HG03108 (cell line): ENCODE measurements at regions not wholly inside any gene's neighbourhood (a gene's known extent, or its start where the extent isn't known, plus 50 kb on each side); places are given as distances from the start of the nearest gene placed in this dataset.
A peak's percentile ranks its signal among the peaks of the same experiment; 100 is the strongest.

ENCODE experiments used
- ATAC-seq: cut with Tn5 transposase; IDR thresholded peaks from one replicate; pipeline ENCODE4 v1.9.1; 2021; ENCODE audit warnings: moderate library complexity; ENCODE audit not compliant: unreplicated experiment

- peak; percentile 83 for ATAC-seq
Observed at GRCh38 chr16:31700530-31701388, 172.8 kb upstream of the ZNF267 start.

- no peak for ATAC-seq
Observed at GRCh38 chr16:31701734-31702133, 171.9 kb upstream of the ZNF267 start.

GRCh38 chr16:31702796-31703195, 170.8 kb upstream of the ZNF267 start:
- ATAC-seq, result no peak

GRCh38 chr16:31703526-31704128, 170.0 kb upstream of the ZNF267 start:
- no peak for ATAC-seq

GRCh38 chr16:31704138-31704537, 169.5 kb upstream of the ZNF267 start:
- no peak for ATAC-seq

GRCh38 chr16:31705371-31705770, 168.2 kb upstream of the ZNF267 start:
- ATAC-seq, result no peak

GRCh38 chr16:31706318-31706717, 167.3 kb upstream of the ZNF267 start:
- no peak for ATAC-seq

- no peak for ATAC-seq
Observed at GRCh38 chr16:31706925-31707324, 166.7 kb upstream of the ZNF267 start.

- no peak for ATAC-seq
Observed at GRCh38 chr16:31707743-31708335, 165.8 kb upstream of the ZNF267 start.

- no peak for ATAC-seq
Observed at GRCh38 chr16:31708348-31708747, 165.3 kb upstream of the ZNF267 start.

- ATAC-seq, result no peak
Observed at GRCh38 chr16:31709181-31709580, 164.4 kb upstream of the ZNF267 start.

GRCh38 chr16:31710134-31710533, 163.5 kb upstream of the ZNF267 start:
- no peak for ATAC-seq

GRCh38 chr16:31710880-31711279, 162.7 kb upstream of the ZNF267 start:
- no peak for ATAC-seq

GRCh38 chr16:31711344-31711845, 162.2 kb upstream of the ZNF267 start:
- no peak for ATAC-seq

GRCh38 chr16:31712064-31712540, 161.5 kb upstream of the ZNF267 start:
- ATAC-seq, result no peak

GRCh38 chr16:31713071-31713944, 160.3 kb upstream of the ZNF267 start:
- peak; percentile 90 for ATAC-seq

- ATAC-seq, result no peak
Observed at GRCh38 chr16:31713945-31714902, 159.4 kb upstream of the ZNF267 start.

- no peak for ATAC-seq
Observed at GRCh38 chr16:31714903-31715504, 158.6 kb upstream of the ZNF267 start.

GRCh38 chr16:31715915-31716314, 157.7 kb upstream of the ZNF267 start:
- no peak for ATAC-seq
